Pons (tissue), 1 donor: ENCODE measurements at regions not wholly inside any gene's neighbourhood (a gene's known extent, or its start where the extent isn't known, plus 50 kb on each side); places are given as distances from the start of the nearest gene placed in this dataset.
"Not testable (repeated sequence)": the region's sequence is repeated elsewhere in the genome, so short reads cannot be mapped to it uniquely, and the experiment has no call there.

ENCODE experiments used
- DNase-seq: peaks from one replicate; pipeline ENCODE4 v3.0.0-alpha.2; 2016; ENCODE audit warnings: low spot score

DNA sequence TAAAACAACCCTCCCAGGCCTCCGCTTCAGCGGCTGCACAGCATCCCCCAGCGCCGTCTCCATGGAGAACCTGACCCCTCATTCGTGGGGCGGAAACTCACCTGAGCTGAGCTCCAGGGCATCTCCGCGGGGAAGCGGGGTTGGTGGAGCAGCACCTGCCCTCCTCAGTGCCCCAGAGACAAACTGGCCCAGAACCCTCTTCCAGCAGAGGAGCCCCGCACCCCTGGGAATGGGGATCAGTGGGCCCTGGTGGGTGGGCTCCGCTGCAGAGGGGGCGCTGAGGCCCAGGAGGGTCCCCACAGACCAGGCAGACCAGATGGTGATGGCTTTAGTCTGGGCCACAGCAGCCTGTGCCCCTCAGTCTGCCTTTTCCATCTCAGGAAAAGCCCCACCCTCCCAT is 261.2 kb downstream of the ADGRD1 start:
- not testable (repeated sequence) for DNase-seq

DNA sequence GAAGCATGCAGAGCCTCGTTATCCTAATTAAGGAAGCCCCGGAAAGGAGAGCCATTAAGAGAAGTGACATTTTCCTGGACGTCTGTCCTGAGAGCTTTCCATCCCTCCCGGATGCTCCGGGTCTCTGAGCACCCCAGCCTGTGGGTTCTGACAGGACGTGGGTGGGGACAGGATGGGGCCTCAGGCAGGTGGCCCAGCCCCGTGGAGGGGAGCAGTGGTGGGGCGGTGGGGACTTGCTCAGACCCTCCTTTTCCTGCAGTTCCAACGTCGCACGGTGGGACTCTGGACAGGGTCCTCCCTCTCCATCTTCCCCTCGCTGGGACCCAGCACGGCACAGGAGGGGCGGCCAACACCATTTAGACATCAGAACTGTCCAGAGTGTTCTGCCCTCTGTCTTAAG is 262.9 kb downstream of the ADGRD1 start:
- not testable (repeated sequence) for DNase-seq

DNA sequence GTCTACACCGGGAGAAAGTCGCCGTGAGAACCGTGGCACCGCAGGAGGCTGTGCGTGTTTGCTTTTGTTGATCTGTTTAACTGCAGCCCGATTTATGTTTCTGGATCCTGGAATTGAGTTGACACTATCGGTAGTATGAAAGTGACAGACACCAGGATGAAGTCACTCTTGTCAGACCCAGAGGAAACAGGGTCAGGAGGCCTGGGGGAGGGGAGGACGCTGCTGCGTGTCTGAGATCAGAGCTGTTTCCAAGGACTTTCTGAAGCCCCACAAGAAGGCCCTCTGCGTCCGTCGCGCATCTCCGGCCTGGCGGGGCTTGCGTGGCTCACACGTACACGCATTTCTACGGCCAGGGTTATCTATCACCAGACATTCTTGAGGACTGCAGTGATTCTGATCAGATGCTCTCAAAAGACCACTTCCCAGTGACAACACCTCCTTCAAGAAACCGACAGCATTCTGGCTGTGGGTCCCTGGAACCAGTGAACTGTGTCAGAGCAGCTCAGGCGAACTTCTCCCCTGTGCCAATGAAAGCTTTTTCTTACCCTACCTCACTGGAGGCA is 263.4 kb downstream of the ADGRD1 start:
- no peak for DNase-seq

DNA sequence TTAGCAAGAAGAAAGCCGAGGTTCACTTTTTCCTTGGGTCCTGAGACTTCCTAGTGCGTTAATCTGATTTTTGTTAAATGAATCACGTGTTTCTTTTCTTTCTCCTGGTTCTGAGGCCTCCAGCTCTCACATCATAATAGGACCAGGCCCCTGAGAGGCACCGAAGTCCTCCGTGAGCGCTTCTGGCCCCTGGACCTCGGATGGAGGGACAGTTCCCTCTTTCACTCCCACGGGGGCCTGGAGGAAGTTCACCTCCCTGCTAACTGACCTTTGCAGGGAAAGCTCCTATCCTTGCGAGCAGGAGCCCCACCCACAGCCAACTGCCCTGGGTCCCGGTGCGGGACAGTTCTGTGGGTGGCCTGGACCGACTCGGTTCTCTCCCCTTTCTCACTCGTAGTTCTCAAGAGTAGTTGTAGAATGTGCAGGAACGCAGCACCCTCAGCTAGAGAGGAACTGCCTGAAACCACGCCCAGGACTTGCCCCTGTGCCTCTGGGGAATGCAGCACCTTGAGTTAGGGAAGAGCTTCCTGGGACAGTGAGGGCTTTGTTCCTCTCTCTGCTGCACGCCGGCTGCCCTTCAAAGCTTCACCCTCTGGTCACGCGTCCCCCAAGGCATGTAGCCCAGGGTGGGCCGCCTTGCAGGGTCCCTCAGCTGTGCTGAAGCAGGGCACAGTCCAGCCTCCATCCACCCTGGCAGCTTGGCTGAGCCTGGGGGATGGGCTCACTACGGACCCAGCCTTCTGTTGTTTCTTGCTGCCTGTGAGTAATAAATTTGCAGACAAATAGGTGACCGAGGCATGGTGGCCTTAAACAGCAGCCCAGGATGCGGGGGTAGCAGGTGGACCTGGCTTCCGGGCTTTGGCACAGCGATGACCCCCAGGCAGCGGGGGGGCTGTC is 264.6 kb downstream of the ADGRD1 start:
- DNase-seq: no peak

DNA sequence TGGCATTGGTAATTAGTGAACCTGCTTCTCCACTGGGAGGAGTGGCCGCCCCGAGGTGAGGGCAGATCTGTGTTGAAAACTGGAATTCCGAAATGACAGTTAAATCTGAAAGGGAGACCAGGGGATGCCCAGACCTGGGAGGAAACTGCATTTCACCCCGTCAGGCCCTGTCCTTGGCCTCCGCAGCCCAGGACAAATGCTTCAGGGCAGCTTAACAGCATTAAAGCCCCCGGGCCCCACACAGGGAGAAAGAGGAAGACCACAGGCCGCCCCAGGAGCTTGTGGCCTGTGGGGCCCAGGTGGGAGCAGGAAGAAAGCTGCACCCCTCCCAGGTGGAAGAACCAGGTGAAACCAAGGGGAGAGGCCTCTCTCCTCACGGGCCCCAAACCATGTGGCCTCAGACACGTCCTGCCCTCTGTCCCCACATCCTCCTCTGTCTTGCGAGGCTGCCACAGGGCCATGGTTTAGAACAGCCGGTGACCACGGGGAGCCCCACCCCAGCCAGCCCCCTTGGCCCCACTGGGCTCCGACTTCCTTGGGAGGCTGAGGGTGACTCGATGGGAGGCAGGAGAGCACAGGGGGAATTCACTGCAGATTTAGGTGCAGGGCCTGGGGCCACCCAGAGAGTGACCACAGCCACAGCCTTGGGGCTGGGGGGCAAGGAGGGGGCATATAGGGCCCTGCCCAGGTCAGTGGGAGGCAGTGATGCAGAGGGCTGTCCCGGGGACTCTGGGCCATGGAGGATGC is 265.4 kb downstream of the ADGRD1 start:
- no peak for DNase-seq

DNA sequence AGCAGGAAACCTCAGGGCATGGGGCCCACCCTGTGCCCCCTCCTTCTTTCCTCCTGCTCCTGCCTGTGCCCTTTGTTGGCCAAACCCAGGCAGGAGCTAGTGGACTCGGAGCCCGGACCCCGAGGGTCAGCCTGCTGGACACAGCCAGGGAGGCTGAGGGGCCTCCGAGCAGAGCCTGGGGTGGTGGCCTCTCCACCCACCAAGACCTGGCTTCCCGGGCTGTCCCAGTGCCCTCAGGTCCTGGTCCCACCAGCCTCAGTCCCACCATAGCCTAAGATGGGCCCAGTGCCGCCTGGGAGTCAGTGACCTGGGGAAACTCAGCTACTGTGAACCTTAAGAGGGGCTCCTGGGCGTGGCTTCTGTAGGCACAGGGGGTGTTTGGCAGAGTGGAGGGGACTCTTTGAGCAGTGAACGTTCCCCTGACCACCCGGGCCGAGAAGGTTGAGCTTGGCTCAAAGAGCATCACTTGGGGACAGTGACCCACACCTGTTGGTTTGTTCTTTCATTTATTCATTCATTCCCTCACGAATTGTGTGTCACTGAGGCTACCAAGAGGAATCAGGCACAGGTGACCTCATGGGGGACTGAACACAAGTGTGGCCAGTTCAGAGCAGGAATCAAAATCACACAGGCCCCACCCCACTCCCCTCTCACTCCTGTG is 266.1 kb downstream of the ADGRD1 start:
- no peak for DNase-seq

DNA sequence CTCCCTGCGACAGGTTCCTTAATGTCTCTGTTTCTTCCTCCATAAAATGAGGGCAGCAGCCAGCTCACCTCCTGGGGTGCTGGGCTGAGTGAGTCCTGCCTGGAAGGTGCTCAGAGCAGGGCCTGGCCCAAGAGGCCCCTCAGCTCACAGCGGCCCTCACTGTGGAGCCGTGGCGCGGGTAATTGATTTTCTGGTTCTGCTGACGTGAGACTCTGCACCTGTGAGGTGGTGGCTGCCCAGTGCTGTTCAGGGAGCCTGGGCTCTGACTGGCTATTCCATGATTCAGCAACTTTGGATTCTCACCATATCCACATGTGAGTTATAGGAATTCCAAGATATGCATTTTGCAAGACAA is 266.6 kb downstream of the ADGRD1 start:
- DNase-seq: no peak

DNA sequence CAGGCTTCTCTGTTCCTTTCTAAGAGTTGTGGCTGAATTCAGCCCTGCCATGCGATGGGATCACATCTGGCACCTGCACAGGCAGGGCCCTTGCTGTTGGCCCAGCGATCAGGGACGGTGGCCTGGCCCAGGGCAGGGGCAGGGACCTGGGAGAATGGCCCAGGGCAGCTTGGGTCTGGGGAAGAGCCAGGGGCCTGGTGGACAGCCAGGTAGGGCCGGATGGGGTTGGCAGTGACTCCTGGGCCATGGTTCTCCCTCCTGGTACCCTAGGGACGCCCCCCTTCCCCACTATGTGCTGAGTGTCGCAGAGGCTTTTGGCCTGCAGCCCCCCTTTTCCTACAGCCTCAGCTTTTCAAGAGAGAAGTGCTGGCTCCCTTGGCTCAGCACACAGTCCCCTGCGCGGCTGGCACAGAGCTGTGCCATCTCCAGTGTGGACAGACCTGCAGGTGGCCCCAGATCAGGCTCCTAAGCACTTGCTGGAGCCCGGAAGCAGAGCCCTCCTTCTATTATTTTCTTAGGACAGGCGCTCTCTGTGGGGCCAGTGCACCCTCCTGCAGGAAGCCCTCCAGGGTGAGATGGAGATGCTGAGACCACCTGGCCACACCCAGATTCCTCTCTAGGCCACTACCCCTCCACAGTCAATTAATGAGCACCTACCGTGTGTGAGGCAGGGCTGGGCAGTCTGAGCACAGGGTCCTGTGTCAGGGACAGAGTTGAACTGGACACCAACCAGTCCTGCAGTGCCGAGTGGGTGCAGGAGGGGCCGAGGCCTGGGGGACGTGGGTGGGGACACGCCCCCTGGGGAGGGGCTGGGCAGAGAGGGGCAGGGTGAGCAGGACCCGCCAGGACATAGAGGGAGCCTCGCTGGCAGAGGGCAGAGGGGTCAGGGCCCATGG is 267.6 kb downstream of the ADGRD1 start:
- DNase-seq: no peak

DNA sequence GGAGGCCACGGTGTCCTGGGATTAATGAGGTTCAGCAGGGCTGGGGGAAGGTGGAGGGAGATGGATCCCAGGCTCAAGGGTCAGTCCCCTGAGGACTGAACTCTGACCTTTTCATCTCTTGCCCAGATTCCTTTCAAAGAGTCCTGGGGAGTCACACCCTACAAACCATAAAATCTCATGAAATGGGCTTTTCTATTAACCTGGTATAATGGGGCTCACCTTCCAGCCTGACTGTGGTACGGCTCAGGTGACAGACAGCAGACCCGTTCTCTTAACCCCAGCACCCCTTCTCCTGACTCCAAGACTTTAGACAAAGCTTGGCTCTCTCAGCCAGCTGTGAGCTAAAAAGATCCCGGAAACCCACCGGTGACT is 268.2 kb downstream of the ADGRD1 start:
- DNase-seq: no peak

DNA sequence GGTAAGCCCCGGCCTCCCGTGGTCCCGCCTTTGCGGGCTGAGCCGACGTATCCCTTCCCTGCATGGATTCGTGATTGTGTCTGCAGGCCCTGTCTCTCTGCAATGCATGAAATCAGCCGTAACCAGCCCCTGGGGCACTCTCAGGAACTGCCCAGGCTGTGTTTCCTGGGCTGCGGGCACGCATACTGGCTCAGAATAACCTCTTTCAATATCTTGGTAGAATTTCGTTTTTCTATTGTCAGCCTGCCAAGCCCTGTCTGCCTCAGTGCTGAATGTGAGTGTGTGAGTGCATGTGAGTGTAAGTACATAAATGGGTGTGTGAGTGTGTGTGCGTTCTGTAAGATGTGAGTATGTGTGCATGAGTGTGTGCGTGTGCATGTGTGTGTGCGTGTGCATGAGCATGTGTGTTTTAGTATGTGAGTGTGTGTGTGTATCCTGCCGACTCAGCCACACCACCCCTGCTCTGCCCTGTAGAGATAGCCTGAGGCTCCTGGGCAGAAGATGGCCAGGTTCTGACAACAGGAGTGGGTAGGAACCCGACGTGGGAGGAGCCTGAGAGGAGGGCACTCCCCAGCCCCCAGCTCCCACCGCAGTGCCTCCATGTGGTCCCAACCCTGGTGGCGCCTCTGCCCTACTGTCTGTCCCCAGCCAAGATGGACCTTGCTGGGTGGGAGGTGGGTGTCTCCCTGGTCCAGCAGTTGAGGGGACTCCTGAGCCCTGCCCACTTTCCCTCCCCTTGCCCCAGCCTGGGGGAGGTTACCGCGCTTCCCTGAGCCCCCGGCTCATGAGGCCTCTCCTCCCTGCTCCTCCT is 268.8 kb downstream of the ADGRD1 start:
- DNase-seq: peak; percentile 6

DNA sequence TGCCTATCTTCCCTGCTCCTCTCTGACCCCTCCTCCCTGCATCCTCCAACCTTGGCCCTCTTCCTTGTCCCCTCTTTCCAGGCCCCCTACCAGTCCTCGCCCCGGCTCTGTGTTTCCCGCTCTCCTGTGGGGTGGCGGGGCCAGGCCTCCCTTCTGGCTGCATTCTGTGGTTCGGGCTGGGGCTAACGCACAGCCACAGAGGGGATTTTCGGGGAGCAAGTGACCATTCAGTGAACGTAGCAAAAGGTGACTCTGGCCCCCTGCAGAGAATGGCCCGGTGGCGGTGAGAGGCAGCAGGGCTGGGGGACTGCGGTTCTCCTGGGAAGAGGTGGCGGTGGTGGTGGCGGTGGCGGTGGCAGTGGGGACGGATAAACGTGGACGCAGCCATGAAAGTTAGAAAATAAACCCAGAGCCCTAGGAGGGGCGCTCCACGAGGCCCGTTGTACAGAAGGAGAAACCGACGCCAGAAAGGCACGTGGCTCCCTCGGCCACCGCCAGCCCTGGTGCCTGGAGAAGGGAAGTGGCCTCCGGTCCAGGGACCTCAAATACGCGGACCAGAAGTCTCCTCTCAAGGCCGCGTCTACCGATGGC is 269.6 kb downstream of the ADGRD1 start:
- no peak for DNase-seq

DNA sequence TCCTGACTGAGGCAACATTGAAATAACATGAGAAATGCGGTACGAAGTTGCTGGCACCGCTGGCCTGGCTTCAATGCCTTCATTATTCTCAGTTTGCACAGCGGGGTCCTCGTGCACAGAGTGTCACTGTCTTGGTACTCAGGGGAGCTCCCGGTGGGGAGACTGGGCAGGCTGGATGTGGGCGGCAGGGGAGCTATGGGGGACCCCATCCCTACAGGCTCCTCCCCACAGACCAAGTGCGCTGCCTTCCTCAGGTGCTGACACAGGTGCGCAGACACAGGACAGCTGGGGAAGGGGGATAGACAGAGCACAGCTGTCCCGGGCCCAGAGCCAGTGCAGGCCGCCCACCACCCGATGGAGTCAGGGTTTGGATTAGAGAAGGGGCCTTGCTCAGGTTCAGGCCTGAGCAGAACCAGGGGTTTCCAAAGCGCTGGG is 270.1 kb downstream of the ADGRD1 start:
- DNase-seq: peak; percentile 4

DNA sequence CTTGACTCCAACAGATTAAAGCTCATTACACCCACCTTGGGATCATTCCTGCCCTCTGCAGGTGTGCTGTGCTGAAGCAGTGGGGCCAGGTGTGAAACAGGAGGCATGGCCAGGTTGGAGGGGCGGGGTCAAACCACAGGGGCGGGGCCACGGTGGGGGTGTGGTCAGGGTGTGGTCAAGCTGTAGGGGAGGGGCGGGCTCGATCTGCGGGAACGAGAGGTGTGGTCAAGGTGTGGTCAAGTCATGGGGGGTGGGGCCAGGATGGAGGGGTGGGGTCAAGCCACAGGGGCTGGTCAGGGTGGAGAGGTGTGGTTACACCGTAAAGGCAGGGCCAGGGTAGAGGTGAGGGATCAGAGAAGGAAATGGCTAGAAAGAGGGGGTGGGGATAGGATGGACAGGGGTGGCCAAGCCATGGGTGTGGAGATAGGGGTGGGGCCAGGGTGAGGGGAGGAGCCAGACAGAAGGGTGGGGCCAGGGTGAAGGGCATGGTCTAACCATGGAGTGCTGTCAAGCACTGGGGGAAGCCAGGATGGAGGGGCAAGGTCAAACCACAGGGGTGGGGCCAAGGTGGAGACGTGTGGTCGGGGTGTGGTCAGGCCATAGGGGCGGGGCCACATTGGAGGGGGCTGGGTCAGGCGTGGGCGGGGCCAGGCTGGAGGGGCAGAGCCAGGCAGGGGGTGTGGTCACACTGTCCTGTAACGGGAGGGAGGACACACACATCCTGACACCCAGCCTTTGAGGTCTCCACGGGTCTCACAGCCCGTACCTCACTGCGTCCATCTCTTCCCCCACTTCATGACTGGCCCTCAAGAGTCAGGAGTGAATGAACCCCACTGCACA is 270.7 kb downstream of the ADGRD1 start:
- DNase-seq: not testable (repeated sequence)

DNA sequence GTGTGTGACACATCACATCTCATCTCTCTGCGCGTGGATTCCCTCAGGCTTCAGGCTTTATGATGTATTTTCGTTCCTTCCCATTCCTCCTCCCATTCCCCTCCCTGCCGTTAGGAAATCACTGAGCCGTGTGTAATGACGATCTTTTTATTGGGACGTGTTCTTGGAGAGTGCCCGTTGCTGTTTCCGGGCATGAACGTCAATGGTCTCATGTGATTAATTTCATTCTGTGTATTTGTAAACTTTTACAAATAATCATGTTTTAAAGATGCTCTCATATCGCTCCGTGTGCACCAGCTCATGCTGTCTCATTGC is 271.3 kb downstream of the ADGRD1 start:
- not testable (repeated sequence) for DNase-seq

DNA sequence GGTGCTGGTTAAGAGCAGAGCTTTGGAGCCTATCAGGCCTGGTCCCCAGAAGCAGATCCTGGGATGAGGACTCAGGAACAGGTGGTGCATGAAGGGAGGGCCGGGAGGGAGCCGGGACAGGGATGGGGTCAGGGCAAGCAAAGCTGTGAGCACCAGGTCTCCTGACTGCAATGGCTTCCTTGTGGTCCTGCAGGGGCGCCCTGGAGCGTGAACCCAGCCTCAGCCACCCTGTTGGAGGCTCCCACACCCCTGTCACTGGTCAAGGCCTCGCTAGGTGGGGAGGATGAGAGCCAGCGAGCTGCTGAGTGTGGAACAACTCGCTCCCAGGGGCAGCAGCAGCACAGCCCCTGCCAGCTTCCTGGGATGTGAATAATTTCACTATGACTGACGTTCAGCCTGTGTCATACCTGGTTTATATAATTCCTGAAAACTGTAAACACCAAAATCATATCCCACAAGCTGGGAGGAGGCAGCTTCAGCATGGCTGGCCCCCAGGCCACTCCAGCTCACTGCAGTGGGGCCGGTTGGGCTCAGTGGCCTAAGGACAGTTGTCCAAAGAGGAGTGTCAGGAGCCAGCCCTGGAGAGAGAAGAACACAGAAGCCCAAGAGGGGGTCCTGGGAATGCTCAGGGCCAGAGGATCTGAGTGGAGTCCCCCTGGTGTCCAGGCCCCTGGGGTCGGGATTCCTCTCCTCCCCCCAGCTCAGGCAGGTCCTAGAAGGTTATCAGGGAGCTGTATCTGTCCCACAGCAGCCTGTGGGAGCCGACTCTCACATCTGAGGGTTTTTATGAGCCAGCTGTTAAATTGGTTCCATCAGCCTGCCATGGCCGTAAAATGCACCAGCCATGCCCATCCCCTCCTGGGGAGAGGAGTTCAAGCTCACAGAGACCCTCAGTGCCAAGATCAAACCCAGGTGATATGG is 272.9 kb downstream of the ADGRD1 start:
- DNase-seq: no peak

DNA sequence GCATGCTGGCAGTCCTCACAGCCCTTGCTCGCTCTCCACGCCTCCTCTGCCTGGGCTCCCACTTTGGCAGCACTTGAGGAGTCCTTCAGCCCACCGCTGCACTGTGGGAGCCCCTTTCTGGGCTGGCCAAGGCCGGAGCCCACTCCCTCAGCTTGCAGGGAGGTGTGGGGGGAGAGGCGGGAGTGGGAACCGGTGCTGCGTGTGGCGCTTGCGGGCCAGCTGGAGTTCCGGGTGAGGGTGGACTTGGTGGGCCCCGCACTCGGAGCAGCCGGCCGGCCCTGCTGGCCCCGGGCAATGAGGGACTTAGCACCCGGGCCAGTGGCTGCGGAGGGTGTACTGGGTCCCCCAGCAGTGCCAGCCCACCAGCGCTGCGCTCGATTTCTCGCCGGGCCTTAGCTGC is 273.9 kb downstream of the ADGRD1 start:
- DNase-seq: not testable (repeated sequence)

DNA sequence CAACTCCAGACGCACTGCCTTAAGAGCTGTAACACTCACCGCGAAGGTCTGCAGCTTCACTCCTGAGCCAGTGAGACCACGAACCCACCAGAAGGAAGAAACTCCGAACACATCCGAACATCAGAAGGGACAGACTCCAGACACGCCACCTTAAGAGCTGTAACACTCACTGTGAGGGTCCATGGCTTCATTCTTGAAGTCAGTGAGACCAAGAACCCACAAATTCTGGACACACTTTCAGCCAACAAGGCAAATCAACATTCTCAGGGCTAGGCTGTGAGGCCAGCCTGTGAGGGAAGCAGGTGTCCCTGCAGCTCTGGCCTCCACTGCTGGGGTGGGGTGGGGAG is 275.3 kb downstream of the ADGRD1 start:
- DNase-seq: not testable (repeated sequence)
